GM12864 (cell line): ENCODE measurements at regions not wholly inside any gene's neighbourhood (a gene's known extent, or its start where the extent isn't known, plus 50 kb on each side); places are given as distances from the start of the nearest gene placed in this dataset.

ENCODE experiments used
- DNase-seq: peaks from one replicate; pipeline ENCODE4 v3.0.0-alpha.2; 2011; ENCODE audit warnings: low read depth
- H3K4me3 ChIP-seq: 2 replicates; pipeline ENCODE4 v1.5.1; 2011; ENCODE audit warnings: mild to moderate bottlenecking, low read depth, low read length, control low read depth
- CTCF ChIP-seq: IDR thresholded peaks from 2 replicates; pipeline ENCODE4 v1.5.1; 2011; ENCODE audit warnings: low read depth, mild to moderate bottlenecking, moderate library complexity, low read length, control low read depth, inconsistent platforms; ENCODE audit errors: missing control alignments

GRCh38 chr1:189350983-189351616, 1126.6 kb downstream of the BRINP3 start:
- no peak overlapping the region for H3K4me3 ChIP-seq
- no peak for DNase-seq
- TF ChIP-seq CTCF: no peak

GRCh38 chr1:189351960-189352359, 1125.7 kb downstream of the BRINP3 start:
- no peak for TF ChIP-seq CTCF
- H3K4me3 ChIP-seq: no peak overlapping the region

GRCh38 chr1:189356206-189356605, 1121.5 kb downstream of the BRINP3 start:
- no peak for TF ChIP-seq CTCF

More at GRCh38 chr1:189351960-189352359, 1125.7 kb downstream of the BRINP3 start:
- DNase-seq: no peak

GRCh38 chr1:189357317-189357716, 1120.3 kb downstream of the BRINP3 start:
- no peak overlapping the region for H3K4me3 ChIP-seq
- TF ChIP-seq CTCF: no peak
- DNase-seq: no peak

More at GRCh38 chr1:189356206-189356605, 1121.5 kb downstream of the BRINP3 start:
- no peak for DNase-seq
- no peak overlapping the region for H3K4me3 ChIP-seq

GRCh38 chr1:189369612-189370011, 1108.1 kb downstream of the BRINP3 start:
- no peak overlapping the region for H3K4me3 ChIP-seq
- no peak for TF ChIP-seq CTCF
- no peak for DNase-seq

GRCh38 chr1:189374816-189375215, 1102.8 kb downstream of the BRINP3 start:
- DNase-seq: no peak
- TF ChIP-seq CTCF: no peak
- no peak overlapping the region for H3K4me3 ChIP-seq

- no peak for TF ChIP-seq CTCF
- no peak for DNase-seq
- no peak overlapping the region for H3K4me3 ChIP-seq
Measured at GRCh38 chr1:189405419-189405818, 1072.2 kb downstream of the BRINP3 start.
